Right lobe of liver (tissue), 6 donors: ENCODE measurements at regions not wholly inside any gene's neighbourhood (a gene's known extent, or its start where the extent isn't known, plus 50 kb on each side); places are given as distances from the start of the nearest gene placed in this dataset.

Experiments
- ATAC-seq, 4 donors: fragments of 200-7000 bp; cut with Tn5 transposase; one replicate each; pipeline ENCODE4 v1.9.1; 2020; ENCODE audit warnings: mild to moderate bottlenecking in 4 of 4, moderate library complexity in 4 of 4
- DNase-seq, 3 donors: peaks; one replicate each; pipeline ENCODE4 v3.0.0-alpha.2; 2020
- H3K27ac ChIP-seq, 3 donors: fragments of 200-600 bp; one replicate each; pipeline ENCODE4 v1.8.0; 2022
- H3K27me3 ChIP-seq, 2 donors: fragments of 200-600 bp; one replicate each; pipeline ENCODE4 v1.8.0; 2022
- H3K36me3 ChIP-seq, 4 donors: fragments of 200-600 bp; sonication (generic) in 1 of 4; one replicate each; pipeline versions ENCODE4 v1.5.1 to v1.8.0; 2017 to 2022; ENCODE audit warnings: control low read depth in 1 of 4
- H3K4me1 ChIP-seq, 4 donors: fragments of 200-600 bp; sonication (generic) in 1 of 4; one replicate each; pipeline versions ENCODE4 v1.5.1 to v1.8.0; 2017 to 2022; ENCODE audit warnings: control low read depth in 1 of 4
- H3K4me3 ChIP-seq, 3 donors: fragments of 200-600 bp; one replicate each; pipeline ENCODE4 v1.8.0; 2022
- H3K9me3 ChIP-seq, 4 donors: fragments of 200-600 bp; sonication (generic) in 1 of 4; one replicate each; pipeline versions ENCODE4 v1.5.1 to v1.8.0; 2017 to 2022; ENCODE audit warnings: control low read depth in 1 of 4
- CTCF ChIP-seq, 4 donors: fragments of 200-600 bp in 3 of 4; fragments of 450-650 bp in 1 of 4; IDR thresholded peaks; one replicate each; pipeline versions ENCODE4 v1.5.1 to v1.8.0; 2016 to 2022; ENCODE audit warnings: antibody characterized with exemption in 4 of 4, mild to moderate bottlenecking in 2 of 4
- POLR2A ChIP-seq: fragments of 450-650 bp; IDR thresholded peaks from one replicate; pipeline ENCODE4 v1.6.1; 2017; ENCODE audit warnings: antibody characterized with exemption, mild to moderate bottlenecking
- WGBS: methylation state at CpG from one replicate; pipeline ENCODE4 v1.1.6; 2018; ENCODE audit warnings: low coverage, low lambda C conversion rate; ENCODE audit not compliant: insufficient coverage; ENCODE audit errors: missing lambda C conversion rate; 5-methylcytosine and 5-hydroxymethylcytosine counted together
- intact Hi-C, 2 donors: fragments of 100-400 bp; cut with DNase I; formaldehyde crosslinking; loops; one replicate each; pipeline versions ENCODE4 v1.11.2 to v1.14.1; 2022
- donor health status: DM: no; HTN: yes; CAD: no.
- donor health status: DM: no; HTN: no; CAD: no.
- donor health status: DM: no; HTN: no; CAD: no.
- donor health status: DM: no; HTN: yes; CAD: no.
- donor health status: DM: no; HTN: yes; CAD: no.

GRCh38 chr4:134382478-134383227 is 181.1 kb upstream of the PABPC4L start:
- Histone ChIP-seq H3K9me3 (no peaks in the 10 kb centered on the region), H3K27ac (no peak overlapping the region), H3K4me1 (no peaks in the 10 kb centered on the region), H3K27me3 (no peaks in the 10 kb centered on the region), H3K4me3 (no peak overlapping the region), H3K36me3 (no peaks in the 10 kb centered on the region)
- TF ChIP-seq CTCF (IDR thresholded peaks at IDR 0.05) (no peak), POLR2A (no peak)
- intact Hi-C loops = no loop called here
- ATAC-seq (no peak), DNase-seq (no peak)

- no peak overlapping the region for H3K27ac ChIP-seq
- no peaks in the 10 kb centered on the region for H3K4me1 ChIP-seq
- no peaks in the 10 kb centered on the region for H3K9me3 ChIP-seq
- ATAC-seq = no peak
- intact Hi-C loops = no loop called here
- H3K4me3 ChIP-seq = no peak overlapping the region
- H3K36me3 ChIP-seq = no peaks in the 10 kb centered on the region
- no peak for DNase-seq
- no peak for TF ChIP-seq CTCF (IDR thresholded peaks at IDR 0.05)
- H3K27me3 ChIP-seq = no peaks in the 10 kb centered on the region
Observed at GRCh38 chr4:134375775-134376174, 174.2 kb upstream of the PABPC4L start.

GRCh38 chr4:134365852-134366251 is 164.3 kb upstream of the PABPC4L start:
- WGBS = 44% methylated on average over 1 of the region's 1 CpG

GRCh38 chr4:134364928-134365327 is 163.3 kb upstream of the PABPC4L start:
- TF ChIP-seq POLR2A (no peak), CTCF (IDR thresholded peaks at IDR 0.05) (no peak)
- WGBS = 35% methylated on average over 1 of the region's 1 CpG
- H3K36me3 ChIP-seq = no peaks in the 10 kb centered on the region
- no peak overlapping the region for H3K27ac ChIP-seq
- DNase-seq (no peak), ATAC-seq (no peak)
- H3K4me3 ChIP-seq = no peak overlapping the region
- H3K4me1 ChIP-seq = no peaks in the 10 kb centered on the region
- H3K9me3 ChIP-seq = no peaks in the 10 kb centered on the region
- intact Hi-C loops = no loop called here
- H3K27me3 ChIP-seq = no peaks in the 10 kb centered on the region

More at GRCh38 chr4:134365852-134366251, 164.3 kb upstream of the PABPC4L start:
- no peaks in the 10 kb centered on the region for H3K4me1 ChIP-seq
- no peak for DNase-seq
- no peaks in the 10 kb centered on the region for H3K9me3 ChIP-seq
- H3K4me3 ChIP-seq = no peak overlapping the region
- no peaks in the 10 kb centered on the region for H3K36me3 ChIP-seq
- no peaks in the 10 kb centered on the region for H3K27me3 ChIP-seq
- no peak overlapping the region for H3K27ac ChIP-seq
- intact Hi-C loops = no loop called here
- TF ChIP-seq POLR2A (no peak), CTCF (IDR thresholded peaks at IDR 0.05) (no peak)
- ATAC-seq = no peak

GRCh38 chr4:134345244-134345643 is 143.7 kb upstream of the PABPC4L start:
- WGBS = 61% methylated on average over 2 of the region's 2 CpGs

More at GRCh38 chr4:134345244-134345643, 143.7 kb upstream of the PABPC4L start:
- Histone ChIP-seq H3K4me3 (no peak overlapping the region), H3K27me3 (no peaks in the 10 kb centered on the region), H3K4me1 (no peaks in the 10 kb centered on the region), H3K36me3 (no peaks in the 10 kb centered on the region), H3K27ac (no peak overlapping the region), H3K9me3 (no peaks in the 10 kb centered on the region)
- intact Hi-C loops = no loop called here
- ATAC-seq (no peak), DNase-seq (no peak)
- TF ChIP-seq CTCF (IDR thresholded peaks at IDR 0.05) = no peak
- no peak for TF ChIP-seq POLR2A
